PFSK-1 (cell line): ENCODE measurements at regions not wholly inside any gene's neighbourhood (a gene's known extent, or its start where the extent isn't known, plus 50 kb on each side); places are given as distances from the start of the nearest gene placed in this dataset.

ENCODE experiments used
- POLR2AphosphoS5 ChIP-seq: IDR thresholded peaks from 2 replicates; pipeline ENCODE4 v1.6.1; 2012; ENCODE audit warnings: low read depth, mild to moderate bottlenecking, control low read depth, low read length, moderate library complexity
- SIN3A ChIP-seq: IDR thresholded peaks from 2 replicates; pipeline ENCODE4 v1.6.1; 2012; ENCODE audit warnings: mild to moderate bottlenecking, low read length, moderate library complexity, borderline replicate concordance; ENCODE audit not compliant: insufficient read depth
- TAF1 ChIP-seq: IDR thresholded peaks from 2 replicates; pipeline ENCODE4 v1.6.1; 2012; ENCODE audit warnings: low read length, control low read depth, borderline replicate concordance; ENCODE audit not compliant: insufficient read depth
- TF ChIP-seq, protein P1 (sequence below), 2 experiments: IDR thresholded peaks; 2 replicates each; pipeline versions ENCODE4 v1.6.1 to v1.8.0; 2011 to 2012; ENCODE audit warnings: low read depth in 2 of 2, low read length in 2 of 2, control low read depth in 1 of 2, inconsistent platforms in 1 of 2, mild to moderate bottlenecking in 1 of 2, moderate library complexity in 1 of 2; ENCODE audit not compliant: insufficient read depth in 1 of 2

DNA sequence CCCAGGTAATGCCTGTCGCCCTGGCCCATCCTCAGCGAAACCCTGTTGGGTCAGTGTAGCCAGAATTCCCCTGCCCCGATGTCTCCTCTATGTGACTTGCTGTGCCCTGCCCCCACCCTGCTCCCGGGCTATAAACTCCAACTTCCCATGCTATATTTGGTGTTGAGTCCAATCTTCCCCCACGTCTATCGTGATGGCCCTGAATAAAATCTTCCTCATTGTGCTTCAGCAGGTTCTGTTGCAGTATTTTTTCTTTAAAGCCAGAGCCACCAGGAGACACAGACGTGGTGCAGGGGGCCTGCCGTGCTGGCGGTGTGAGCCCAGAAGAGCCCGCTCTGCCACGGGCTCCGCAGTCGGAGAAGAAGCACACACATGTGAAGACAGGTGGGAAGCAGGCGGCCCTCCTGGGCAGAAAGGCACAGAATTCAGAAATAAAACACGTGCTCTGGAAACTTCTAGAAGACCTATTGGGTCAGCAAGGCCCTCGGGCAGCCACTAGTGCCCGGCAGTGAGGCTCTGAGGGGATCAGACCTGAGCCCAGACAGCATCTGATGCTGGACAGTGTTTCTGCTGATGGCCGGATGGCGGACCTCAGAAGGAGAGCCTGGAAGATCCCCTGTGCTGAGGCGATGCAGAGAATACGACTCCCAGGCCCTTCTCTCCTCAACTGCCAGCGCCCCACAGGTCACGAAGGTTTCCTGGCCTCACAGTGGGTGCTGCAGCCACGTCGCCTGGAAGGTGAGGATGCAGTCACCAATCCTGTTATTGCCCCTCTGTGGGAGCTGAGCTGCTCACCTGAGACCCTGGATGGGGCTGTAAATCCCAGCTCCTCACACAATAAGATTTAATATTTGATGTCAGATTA, 501.9 kb downstream of the BRD1 start:
- no peak for TF ChIP-seq POLR2AphosphoS5
- TF ChIP-seq TAF1 = no peak
- no peak for TF ChIP-seq SIN3A
- TF ChIP-seq, protein P1, sequence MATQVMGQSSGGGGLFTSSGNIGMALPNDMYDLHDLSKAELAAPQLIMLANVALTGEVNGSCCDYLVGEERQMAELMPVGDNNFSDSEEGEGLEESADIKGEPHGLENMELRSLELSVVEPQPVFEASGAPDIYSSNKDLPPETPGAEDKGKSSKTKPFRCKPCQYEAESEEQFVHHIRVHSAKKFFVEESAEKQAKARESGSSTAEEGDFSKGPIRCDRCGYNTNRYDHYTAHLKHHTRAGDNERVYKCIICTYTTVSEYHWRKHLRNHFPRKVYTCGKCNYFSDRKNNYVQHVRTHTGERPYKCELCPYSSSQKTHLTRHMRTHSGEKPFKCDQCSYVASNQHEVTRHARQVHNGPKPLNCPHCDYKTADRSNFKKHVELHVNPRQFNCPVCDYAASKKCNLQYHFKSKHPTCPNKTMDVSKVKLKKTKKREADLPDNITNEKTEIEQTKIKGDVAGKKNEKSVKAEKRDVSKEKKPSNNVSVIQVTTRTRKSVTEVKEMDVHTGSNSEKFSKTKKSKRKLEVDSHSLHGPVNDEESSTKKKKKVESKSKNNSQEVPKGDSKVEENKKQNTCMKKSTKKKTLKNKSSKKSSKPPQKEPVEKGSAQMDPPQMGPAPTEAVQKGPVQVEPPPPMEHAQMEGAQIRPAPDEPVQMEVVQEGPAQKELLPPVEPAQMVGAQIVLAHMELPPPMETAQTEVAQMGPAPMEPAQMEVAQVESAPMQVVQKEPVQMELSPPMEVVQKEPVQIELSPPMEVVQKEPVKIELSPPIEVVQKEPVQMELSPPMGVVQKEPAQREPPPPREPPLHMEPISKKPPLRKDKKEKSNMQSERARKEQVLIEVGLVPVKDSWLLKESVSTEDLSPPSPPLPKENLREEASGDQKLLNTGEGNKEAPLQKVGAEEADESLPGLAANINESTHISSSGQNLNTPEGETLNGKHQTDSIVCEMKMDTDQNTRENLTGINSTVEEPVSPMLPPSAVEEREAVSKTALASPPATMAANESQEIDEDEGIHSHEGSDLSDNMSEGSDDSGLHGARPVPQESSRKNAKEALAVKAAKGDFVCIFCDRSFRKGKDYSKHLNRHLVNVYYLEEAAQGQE (IDR thresholded peaks at IDR 0.05; ENCODE audit: insufficient read depth in 1 of 2, low read depth in 2 of 2, low read length in 2 of 2) = no peak
